Activated CD8-positive, alpha-beta memory T cell treated with anti-CD3 and anti-CD28 coated beads for 4 hours (primary cell): ENCODE measurements at regions not wholly inside any gene's neighbourhood (a gene's known extent, or its start where the extent isn't known, plus 50 kb on each side); places are given as distances from the start of the nearest gene placed in this dataset.
"Not testable (repeated sequence)": the region's sequence is repeated elsewhere in the genome, so short reads cannot be mapped to it uniquely, and the experiment has no call there.

Experiments
- DNase-seq, 2 donors: peaks; one replicate each; pipeline ENCODE4 v3.0.0-alpha.2; 2020; ENCODE audit warnings: low read depth in 2 of 2

DNA sequence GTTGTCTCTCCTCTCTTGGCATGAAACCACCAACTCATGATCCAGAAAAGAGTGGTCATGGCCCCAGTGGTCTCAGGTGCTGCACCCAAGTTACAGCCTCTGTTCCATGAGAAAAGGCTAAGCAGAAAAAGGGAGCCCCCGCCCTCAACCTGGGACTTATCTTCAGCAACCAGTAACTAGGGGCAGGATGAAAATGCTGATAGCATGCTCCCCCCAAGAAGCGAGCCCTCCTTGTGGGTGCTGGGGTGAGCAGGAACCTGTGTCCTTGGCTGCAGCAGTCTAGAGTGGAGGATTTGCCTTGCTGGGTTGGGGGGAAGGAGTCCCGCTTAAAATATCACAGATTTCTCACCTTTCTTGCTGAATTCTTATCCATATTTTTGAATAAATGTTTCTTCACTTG is 490.0 kb downstream of the SUCLG1 start:
- no peak for DNase-seq

DNA sequence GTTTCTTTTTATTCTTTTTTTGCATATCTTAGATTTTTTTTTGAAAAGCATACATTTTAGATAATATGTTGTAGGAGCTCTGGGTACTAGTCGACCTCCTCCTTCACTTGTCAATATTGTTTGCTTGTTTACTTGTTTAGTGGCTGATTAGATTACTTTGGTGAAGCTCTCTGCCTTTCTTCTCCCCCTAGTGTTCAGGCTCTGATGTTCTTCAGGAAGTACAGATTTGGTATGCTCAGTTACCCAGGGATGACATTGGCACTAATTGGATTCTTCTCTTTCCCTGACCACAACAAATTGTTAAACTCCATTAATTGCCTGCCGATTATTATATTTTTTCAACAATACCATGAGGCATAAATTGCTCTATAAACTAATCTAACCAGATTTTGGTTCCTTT is 491.2 kb downstream of the SUCLG1 start:
- DNase-seq: no peak

DNA sequence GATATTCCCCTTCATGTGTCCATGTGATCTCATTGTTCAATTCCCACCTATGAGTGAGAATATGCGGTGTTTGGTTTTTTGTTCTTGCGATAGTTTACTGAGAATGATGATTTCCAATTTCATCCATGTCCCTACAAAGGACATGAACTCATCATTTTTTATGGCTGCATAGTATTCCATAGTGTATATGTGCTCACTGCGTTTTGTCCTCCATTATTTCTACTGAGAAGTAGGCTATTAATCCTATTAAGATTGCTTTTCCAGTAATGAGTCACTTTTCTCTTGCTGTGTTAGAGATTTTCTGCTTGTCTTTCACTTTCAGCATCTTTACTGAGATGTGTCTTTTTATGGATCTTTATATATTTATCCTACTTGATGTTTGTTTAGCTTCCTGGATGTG is 492.1 kb downstream of the SUCLG1 start:
- not testable (repeated sequence) for DNase-seq

- DNase-seq: no peak
These were observed 497.6 kb downstream of the SUCLG1 start for GRCh38 chr2:83961512-83961911.

DNA sequence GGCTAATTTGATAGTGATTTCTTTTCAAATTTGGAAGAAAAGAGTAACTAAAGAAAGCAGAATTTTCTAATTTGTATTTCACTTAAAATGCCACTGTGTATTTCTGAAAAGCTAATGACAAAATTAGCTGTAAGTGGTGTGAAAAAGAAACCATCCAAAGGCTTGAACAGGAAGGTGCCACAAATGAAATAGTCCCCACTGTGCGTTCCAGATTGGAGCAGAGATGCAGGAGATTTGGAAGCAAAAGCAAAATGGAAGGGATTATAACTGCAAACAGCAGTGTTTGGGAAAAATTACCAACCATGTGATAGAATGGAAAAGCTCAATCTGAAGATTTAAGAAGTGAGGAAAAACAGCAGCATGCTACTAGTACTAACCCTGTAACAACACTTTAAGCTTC is 498.7 kb downstream of the SUCLG1 start:
- no peak for DNase-seq

- no peak for DNase-seq
These were observed 499.8 kb downstream of the SUCLG1 start for GRCh38 chr2:83959266-83959665.

DNA sequence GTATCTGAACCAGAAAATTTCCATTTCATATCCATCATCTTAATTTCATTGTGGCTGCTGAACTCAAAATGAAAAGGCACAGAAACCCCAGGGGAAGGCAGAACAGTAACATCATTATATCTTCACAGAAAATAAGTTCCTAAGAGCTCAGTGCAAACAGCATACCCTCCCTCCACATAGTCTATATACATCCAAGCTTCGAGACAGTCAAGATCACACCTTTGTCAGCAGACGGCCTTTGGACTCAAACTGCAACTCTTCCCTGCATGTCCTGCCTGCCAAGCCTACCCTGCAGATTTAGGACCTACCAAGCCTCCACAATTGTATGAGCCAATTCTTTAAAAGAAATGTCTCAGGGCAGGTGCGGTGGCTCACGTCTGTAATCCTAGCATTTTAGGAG is 502.1 kb downstream of the SUCLG1 start:
- DNase-seq: no peak

- no peak for DNase-seq
These were observed 505.4 kb downstream of the SUCLG1 start for GRCh38 chr2:83953697-83954096.

GRCh38 chr2:83951378-83951947 is 507.6 kb downstream of the SUCLG1 start:
- DNase-seq: no peak

GRCh38 chr2:83949361-83949760 is 509.7 kb downstream of the SUCLG1 start:
- DNase-seq: no peak

- DNase-seq: no peak
These were observed 514.9 kb downstream of the SUCLG1 start for GRCh38 chr2:83944191-83944590.

DNA sequence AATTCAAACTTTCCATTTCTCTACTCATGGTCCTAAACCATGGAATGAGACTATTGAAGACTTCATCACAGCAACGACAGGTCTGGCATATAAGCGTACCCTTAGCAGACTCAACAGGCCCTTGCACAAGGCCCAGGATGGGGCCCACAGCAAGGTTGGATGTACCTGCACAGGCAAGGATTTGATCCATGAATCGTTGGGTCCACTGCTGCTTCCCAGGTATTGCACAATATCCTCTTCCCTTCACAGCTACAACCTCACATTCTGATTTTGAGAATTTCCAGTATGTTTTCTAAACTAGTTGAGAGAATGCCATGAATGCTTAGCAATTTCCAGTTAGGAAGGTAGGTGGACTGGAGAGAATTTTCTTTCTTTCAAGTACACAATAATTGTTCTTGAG is 515.8 kb downstream of the SUCLG1 start:
- DNase-seq: no peak

DNA sequence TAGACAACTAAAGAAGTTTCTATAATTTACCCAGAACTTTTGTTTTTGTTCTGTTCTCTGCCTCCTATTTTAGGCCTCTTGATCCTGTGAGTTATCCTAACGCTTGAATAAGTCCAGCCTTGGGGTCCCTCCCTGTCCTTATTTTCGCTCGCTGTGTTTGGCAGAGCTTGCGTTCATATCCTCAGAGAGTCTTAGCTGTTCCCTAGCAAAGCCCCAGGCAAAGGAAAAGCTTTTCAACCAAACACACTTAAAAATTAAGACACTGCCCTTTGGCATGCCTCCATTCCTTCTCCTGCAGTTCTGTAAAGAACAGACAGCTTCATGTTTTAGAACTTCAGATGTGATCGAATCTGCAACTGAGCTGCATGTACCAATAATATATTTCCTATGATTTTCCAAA is 517.2 kb downstream of the SUCLG1 start:
- DNase-seq: no peak

DNA sequence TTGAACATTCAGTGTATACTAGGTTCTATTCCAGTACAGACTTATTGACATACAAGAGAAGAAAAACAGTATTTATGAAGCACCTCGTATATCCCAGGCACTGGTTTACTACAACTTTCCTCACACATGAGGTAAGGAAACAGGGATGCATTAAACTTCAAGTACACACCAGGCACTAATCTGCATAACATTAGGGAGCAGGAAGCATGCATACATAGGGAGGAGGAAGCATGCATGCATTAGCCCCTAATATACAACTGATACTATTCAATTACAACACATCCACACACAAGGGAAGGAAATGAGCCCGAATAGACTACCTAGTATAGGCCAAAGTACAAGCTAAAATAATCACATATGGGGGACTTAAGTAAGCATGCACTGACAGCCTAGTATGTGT is 525.3 kb downstream of the SUCLG1 start:
- no peak for DNase-seq

DNA sequence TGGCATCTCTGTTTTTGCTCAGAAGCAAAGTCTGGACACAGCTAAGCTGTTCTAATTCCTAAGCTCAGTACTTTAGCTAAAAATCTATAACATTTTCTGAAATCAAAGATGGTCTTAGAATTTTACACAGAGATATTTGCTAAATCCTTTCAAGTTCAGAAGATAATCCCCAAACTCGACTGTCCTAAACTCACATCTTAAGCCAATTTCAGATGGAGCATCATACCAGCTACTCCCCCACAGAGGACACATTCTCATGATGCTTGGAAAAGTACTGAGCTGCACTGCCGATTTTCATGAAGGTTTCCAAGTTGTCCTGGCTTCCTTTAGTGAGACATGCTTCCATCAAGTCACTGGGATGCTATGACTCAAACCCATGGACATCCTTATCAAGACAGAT is 535.5 kb downstream of the SUCLG1 start:
- DNase-seq: no peak

- no peak for DNase-seq
These were observed 542.5 kb downstream of the SUCLG1 start for GRCh38 chr2:83916559-83916958.

GRCh38 chr2:83915381-83915780 is 543.7 kb downstream of the SUCLG1 start:
- DNase-seq: no peak

DNA sequence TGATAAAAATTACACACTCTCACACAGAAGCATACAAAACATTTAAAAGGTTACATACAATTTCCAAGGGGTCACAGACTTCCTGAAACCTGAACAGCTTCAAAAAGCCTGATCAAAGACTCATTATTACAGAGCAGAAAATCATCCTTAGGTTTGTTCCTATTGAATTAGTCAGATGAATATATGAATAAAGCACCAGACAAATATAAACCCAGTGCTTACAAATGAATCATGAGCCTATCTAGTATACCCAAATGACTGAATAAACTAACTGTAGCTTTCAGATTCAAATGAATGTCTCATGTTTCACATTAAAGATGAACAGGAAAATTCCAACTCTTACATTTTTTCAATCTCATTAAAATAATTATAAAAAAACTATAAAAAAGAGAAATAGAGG is 550.3 kb downstream of the SUCLG1 start:
- DNase-seq: no peak

GRCh38 chr2:83901317-83901716 is 557.8 kb downstream of the SUCLG1 start:
- DNase-seq: no peak

DNA sequence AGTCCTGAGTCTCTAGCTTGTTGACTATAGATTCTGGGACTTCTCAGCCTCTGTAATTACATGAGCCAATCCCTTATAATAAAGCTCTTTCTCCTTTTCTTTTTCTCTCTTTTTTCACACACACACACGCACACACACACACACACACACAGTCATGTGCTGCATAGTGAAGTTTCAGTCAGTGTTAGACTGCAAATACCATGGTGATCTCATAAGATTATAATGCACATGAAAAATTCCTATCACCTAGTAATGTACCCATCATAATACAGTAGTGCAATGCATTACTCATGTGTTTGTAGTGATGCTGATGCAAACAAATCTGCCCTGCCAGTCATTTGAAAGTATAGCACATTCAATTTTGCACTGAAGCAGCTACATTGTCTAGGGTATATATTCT is 558.2 kb downstream of the SUCLG1 start:
- DNase-seq: no peak

- no peak for DNase-seq
These were observed 559.8 kb downstream of the SUCLG1 start for GRCh38 chr2:83899271-83899670.

- no peak for DNase-seq
These were observed 564.1 kb downstream of the SUCLG1 start for GRCh38 chr2:83894976-83895375.

DNA sequence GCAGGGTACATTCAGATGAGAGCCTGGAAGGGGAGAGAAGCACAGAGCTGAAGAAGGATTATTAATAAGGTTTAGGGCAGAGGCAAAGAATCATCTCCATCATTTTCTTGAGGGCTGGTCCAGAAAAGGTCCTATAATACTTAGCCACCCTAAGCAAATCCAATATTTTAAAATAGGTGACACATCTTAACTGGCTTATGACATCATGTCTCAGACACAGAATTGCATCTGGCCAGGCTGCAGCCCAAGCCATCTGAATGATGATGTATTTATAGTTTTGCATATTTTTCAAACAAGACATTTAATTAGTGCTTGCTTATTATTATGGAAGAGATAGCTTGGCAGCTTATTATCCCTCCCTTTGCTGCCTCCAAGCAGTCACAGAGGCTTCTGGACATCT is 571.3 kb downstream of the SUCLG1 start:
- no peak for DNase-seq

DNA sequence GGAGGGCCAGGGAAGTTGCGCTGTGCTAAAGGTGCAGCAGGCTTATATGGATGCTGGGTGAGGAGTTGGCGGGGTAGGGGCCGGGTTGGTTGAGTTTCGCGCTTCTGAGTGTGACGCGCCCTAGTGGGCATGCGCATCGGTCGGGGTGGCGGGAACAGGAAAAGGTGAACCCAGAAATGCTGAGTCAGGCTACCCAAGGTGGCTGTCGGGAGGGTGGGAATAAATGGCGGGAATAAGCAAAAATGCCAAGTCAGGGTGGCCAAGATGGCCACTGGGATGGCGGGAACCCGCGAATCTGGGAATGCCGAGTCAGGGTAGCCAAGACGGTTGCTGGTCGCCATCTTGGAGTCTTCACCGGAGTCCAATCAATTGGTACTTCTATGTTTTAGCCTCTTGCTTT is 580.0 kb downstream of the SUCLG1 start:
- no peak for DNase-seq

DNA sequence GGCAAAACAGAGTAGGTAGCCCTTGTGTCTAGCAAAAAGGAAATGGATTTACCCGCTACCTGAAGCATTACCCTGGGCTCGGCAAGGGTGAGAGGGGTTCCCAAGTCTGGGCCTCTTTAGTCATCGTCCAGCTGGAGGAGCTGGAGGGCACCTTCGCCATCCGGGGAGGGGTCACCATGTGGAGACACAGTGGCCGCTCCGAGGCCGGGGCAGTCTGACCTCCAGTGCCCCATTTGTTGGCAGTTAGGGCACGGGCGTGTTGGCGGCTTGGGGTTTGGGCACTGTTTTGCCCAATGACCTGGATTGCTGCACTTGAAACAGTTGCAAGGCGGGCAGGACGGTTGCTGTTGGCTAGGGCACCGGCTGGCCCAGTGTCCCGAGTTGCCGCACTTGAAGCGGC is 581.8 kb downstream of the SUCLG1 start:
- not testable (repeated sequence) for DNase-seq
